ENCODE measurements at regions not wholly inside any gene's neighbourhood (a gene's known extent, or its start where the extent isn't known, plus 50 kb on each side); places are given as distances from the start of the nearest gene placed in this dataset.

DNA sequence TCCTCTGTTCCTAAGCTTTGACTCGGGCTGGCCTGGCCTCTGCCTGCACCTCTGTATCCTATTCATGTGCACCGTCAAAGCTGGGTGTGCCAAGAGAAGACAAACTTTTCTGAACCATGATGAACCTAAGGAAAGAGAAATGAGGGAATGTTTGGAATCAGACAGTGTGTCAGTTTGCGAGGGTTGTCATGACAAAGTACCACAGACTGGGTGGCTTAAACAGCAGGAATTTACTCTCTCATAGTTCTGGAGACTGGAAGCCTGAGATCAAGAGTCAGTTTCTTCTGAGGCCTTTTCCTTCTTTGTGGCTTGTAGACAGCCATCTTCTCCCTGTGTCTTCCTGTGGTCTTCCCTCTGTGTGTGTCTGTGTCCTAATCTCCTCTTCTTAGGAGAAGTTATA, 129.0 kb downstream of the KATNIP start:
- no peak overlapping the region for H3K4me3 ChIP-seq (ENCODE audit: low read depth, low read length)
- TF ChIP-seq, protein P1, sequence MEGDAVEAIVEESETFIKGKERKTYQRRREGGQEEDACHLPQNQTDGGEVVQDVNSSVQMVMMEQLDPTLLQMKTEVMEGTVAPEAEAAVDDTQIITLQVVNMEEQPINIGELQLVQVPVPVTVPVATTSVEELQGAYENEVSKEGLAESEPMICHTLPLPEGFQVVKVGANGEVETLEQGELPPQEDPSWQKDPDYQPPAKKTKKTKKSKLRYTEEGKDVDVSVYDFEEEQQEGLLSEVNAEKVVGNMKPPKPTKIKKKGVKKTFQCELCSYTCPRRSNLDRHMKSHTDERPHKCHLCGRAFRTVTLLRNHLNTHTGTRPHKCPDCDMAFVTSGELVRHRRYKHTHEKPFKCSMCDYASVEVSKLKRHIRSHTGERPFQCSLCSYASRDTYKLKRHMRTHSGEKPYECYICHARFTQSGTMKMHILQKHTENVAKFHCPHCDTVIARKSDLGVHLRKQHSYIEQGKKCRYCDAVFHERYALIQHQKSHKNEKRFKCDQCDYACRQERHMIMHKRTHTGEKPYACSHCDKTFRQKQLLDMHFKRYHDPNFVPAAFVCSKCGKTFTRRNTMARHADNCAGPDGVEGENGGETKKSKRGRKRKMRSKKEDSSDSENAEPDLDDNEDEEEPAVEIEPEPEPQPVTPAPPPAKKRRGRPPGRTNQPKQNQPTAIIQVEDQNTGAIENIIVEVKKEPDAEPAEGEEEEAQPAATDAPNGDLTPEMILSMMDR (IDR thresholded peaks at IDR 0.05; ENCODE audit: low read depth, low read length, missing control alignments), result no peak
- DNase-seq (ENCODE audit: low read depth), result no peak
- in situ Hi-C loops (cut with HindIII; ENCODE audit: low sequenced_read_pairs), result no loop called here

DNA sequence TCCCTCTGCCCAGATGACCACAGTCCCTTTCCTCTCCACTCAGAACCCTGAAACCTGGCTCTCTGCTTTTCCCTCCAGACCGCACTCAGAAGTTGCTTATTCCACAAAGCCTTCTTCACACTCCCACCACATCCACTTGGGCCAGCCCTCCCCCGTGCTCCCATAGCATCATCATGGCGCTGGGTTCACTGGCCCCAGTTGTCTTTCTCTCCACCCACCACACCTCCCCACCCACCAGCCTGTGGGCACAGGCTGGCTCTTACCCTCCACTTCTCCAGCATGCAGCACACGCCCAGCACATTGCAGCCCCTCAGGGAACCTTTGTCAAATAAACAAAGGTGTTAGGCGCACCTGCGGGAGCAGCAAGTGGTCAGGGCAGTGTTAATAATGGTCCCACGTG, 130.0 kb downstream of the KATNIP start:
- in situ Hi-C loops (cut with HindIII; ENCODE audit: low sequenced_read_pairs), result no loop called here
- no peak overlapping the region for H3K4me3 ChIP-seq (ENCODE audit: low read depth, low read length)
- TF ChIP-seq, protein P1 (IDR thresholded peaks at IDR 0.05; ENCODE audit: low read depth, low read length, missing control alignments), result no peak
- no peak for DNase-seq (ENCODE audit: low read depth)

DNA sequence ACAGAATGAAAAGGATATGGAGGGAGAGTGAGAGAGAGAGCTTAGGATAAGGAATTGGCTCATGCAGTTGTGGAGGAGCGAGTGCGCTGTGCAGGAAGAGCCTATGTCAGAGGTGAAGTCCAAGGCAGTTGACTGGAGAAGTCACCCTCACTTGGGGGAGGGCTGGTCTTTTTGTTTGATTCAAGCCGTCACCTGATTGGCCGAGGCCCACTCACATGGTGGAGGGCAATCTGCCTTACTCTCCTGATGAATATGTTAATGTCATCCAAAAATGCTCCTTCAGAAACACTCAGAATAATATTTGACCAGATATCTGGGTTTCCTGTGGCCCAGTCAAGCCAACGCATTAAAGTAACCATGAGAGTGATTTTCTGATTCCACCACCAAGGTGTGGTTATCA, 131.7 kb downstream of the KATNIP start:
- H3K4me3 ChIP-seq (ENCODE audit: low read depth, low read length), result no peak overlapping the region
- TF ChIP-seq, protein P1 (IDR thresholded peaks at IDR 0.05; ENCODE audit: low read depth, low read length, missing control alignments), result no peak
- in situ Hi-C loops (cut with HindIII; ENCODE audit: low sequenced_read_pairs), result no loop called here
- no peak for DNase-seq (ENCODE audit: low read depth)

DNA sequence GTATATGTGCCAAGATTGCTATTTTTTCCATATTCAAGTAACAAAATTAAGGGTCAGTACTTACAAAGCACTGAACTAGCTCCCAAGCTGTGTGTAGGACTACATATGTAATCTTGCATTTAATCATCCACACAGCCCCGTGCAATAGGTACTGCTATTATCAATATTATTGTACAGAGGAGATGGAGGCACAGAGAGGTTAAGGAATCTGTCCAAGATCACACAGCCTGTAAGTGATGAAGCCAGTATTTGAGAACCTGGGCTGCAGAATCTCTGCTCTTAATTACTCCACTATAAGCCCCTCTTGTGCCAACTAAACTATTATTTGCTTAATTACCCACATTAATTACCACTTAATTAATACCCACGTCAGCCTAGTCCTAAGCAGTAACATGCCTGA, 134.1 kb downstream of the KATNIP start:
- no peak overlapping the region for H3K4me3 ChIP-seq (ENCODE audit: low read depth, low read length)
- TF ChIP-seq, protein P1 (IDR thresholded peaks at IDR 0.05; ENCODE audit: low read depth, low read length, missing control alignments), result no peak
- in situ Hi-C loops (cut with HindIII; ENCODE audit: low sequenced_read_pairs), result no loop called here
- no peak for DNase-seq (ENCODE audit: low read depth)

DNA sequence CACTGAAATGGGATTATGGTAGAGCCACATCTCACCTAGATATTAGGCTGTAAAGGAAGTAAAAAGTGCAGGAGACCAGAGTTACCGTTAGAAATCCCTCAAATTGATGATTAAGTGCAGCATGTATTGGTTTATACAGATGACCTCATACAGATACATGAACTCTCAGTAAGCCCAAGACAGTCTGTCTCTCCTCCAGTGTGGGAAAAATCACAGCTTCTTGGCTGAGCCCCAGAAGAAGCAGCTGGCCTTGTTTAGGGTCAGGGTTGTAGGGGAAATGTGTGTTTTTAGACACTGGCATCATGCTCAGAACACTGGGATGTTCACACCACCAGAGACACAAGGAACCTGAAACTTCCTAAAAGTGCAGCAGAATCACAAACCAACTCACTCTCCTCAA, 135.9 kb downstream of the KATNIP start:
- TF ChIP-seq, protein P1 (IDR thresholded peaks at IDR 0.05; ENCODE audit: low read depth, low read length, missing control alignments), result no peak
- no peak overlapping the region for H3K4me3 ChIP-seq (ENCODE audit: low read depth, low read length)
- DNase-seq (ENCODE audit: low read depth), result no peak
- in situ Hi-C loops (cut with HindIII; ENCODE audit: low sequenced_read_pairs), result no loop called here

DNA sequence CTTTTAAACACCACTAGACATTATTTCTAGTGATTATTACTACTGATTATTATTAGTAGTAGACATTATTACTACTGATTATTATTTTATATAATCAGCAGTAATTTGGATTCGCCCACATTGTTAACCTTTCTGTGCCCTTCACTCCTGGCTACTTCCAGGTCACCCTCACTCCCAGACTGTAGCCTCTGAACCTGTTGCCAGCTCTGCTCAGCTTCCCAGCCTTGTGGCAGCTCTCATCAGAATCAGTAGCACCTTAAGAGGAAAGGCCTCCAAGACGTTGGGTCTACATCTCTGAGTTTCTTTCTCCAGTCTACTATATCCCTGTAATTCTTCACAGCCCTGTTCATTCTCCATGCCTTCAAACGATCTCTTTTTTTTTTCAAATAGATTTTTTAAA, 137.0 kb downstream of the KATNIP start:
- TF ChIP-seq, protein P1 (IDR thresholded peaks at IDR 0.05; ENCODE audit: low read depth, low read length, missing control alignments), result no peak
- in situ Hi-C loops (cut with HindIII; ENCODE audit: low sequenced_read_pairs), result no loop called here
- no peak overlapping the region for H3K4me3 ChIP-seq (ENCODE audit: low read depth, low read length)
- no peak for DNase-seq (ENCODE audit: low read depth)

DNA sequence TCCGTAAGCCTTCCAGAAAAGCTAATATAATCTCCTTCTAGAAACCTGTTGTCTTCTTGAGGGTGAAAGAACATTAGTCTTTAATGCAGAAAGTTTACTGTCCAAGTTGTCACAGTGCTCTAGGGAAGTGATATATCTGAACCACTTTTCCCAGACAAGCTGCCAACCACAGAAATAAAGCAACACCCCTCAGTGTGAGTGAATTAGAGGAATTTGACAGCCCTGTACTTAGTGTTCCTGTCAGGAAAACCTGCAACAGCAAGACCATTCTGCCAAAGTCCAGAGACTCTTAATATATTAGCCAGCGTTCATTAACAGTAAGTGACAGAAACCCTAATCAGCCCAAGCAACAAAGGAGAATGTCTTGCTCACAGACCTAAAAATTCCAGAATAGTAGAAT, 137.7 kb downstream of the KATNIP start:
- DNase-seq (ENCODE audit: low read depth), result no peak
- in situ Hi-C loops (cut with HindIII; ENCODE audit: low sequenced_read_pairs), result no loop called here
- no peak overlapping the region for H3K4me3 ChIP-seq (ENCODE audit: low read depth, low read length)
- TF ChIP-seq, protein P1 (IDR thresholded peaks at IDR 0.05; ENCODE audit: low read depth, low read length, missing control alignments), result no peak
